HEK293 (cell line): ENCODE measurements at regions not wholly inside any gene's neighbourhood (a gene's known extent, or its start where the extent isn't known, plus 50 kb on each side); places are given as distances from the start of the nearest gene placed in this dataset.

Source experiments
- CTCF ChIA-PET: fragments of 350-600 bp; formaldehyde crosslinking; extraction: SDS; loops from one replicate; lab custom pipeline; 2021; ENCODE audit warnings: antibody characterized with exemption; lab: Yijun Ruan, JAX
- POLR2A ChIA-PET: fragments of 300-600 bp; formaldehyde crosslinking; extraction: SDS; loops from one replicate; lab custom pipeline; 2020; ENCODE audit warnings: antibody characterized with exemption, inconsistent platforms; lab: Yijun Ruan, JAX
- H3K27ac ChIP-seq: fragments of 200-500 bp; sonication (Bioruptor generic); 2 replicates; pipeline ENCODE4 v1.5.1; 2014; ENCODE audit warnings: low read depth, low read length, control low read depth, inconsistent platforms; ENCODE audit errors: extremely low read depth
- H3K36me3 ChIP-seq, 2 experiments: fragments of 200-500 bp in 1 of 2; sonication (Bioruptor generic) in 1 of 2; 1 replicate in 1 of 2; 2 replicates in 1 of 2; pipeline ENCODE4 v1.5.1; 2014 to 2017; ENCODE audit warnings: inconsistent platforms in 2 of 2, low read length in 2 of 2; ENCODE audit not compliant: control insufficient read depth in 2 of 2, insufficient read depth in 1 of 2
- H3K4me1 ChIP-seq: fragments of 200-500 bp; sonication (Bioruptor generic); 2 replicates; pipeline ENCODE4 v1.5.1; 2014; ENCODE audit warnings: mild to moderate bottlenecking, low read length, inconsistent platforms; ENCODE audit not compliant: control insufficient read depth, insufficient read depth
- H3K4me3 ChIP-seq: 2 replicates; pipeline ENCODE4 v1.5.1; 2011; ENCODE audit warnings: low read depth, mild to moderate bottlenecking, control low read depth, low read length, moderate library complexity
- H3K9me3 ChIP-seq: fragments of 200-500 bp; sonication (Bioruptor generic); 2 replicates; pipeline ENCODE4 v1.5.1; 2014; ENCODE audit warnings: low read depth, low read length, inconsistent platforms; ENCODE audit not compliant: control insufficient read depth, insufficient read depth
- KLF10 ChIP-seq: fragments of 450-650 bp; IDR thresholded peaks from 2 replicates; pipeline ENCODE4 v1.5.1; 2018; ENCODE audit warnings: missing biosample characterization, mild to moderate bottlenecking, missing genetic modification characterization
- KLF9 ChIP-seq: fragments of 450-650 bp; formaldehyde crosslinking; IDR thresholded peaks from 2 replicates; pipeline ENCODE4 v1.5.1; 2016; ENCODE audit warnings: missing biosample characterization, missing genetic modification characterization, low read depth
- ZBTB11 ChIP-seq: fragments of 450-650 bp; formaldehyde crosslinking; conservative IDR thresholded peaks from 2 replicates; pipeline ENCODE4 v1.5.1; 2016; ENCODE audit warnings: low read depth, missing biosample characterization, missing genetic modification characterization
- ZBTB21 ChIP-seq: fragments of 450-650 bp; formaldehyde crosslinking; IDR thresholded peaks from 2 replicates; pipeline ENCODE4 v1.5.1; 2017; ENCODE audit warnings: missing biosample characterization, missing genetic modification characterization
- ZBTB44 ChIP-seq: fragments of 450-650 bp; IDR thresholded peaks from 2 replicates; pipeline ENCODE4 v1.5.1; 2018; ENCODE audit warnings: missing biosample characterization, mild to moderate bottlenecking, missing genetic modification characterization
- ZFP37 ChIP-seq: fragments of 450-650 bp; formaldehyde crosslinking; IDR thresholded peaks from 2 replicates; pipeline ENCODE4 v1.5.1; 2016; ENCODE audit warnings: missing biosample characterization, missing genetic modification characterization
- ZIC2 ChIP-seq: fragments of 450-650 bp; formaldehyde crosslinking; IDR thresholded peaks from 2 replicates; pipeline ENCODE4 v1.5.1; 2016; ENCODE audit warnings: missing biosample characterization, missing genetic modification characterization
- ZNF184 ChIP-seq: fragments of 450-650 bp; IDR thresholded peaks from 2 replicates; pipeline ENCODE4 v1.5.1; 2018; ENCODE audit warnings: missing biosample characterization, mild to moderate bottlenecking, missing genetic modification characterization
- ZNF239 ChIP-seq: fragments of 450-650 bp; formaldehyde crosslinking; IDR thresholded peaks from 2 replicates; pipeline ENCODE4 v1.5.1; 2016; ENCODE audit warnings: missing biosample characterization, missing genetic modification characterization
- ZNF248 ChIP-seq: fragments of 450-650 bp; formaldehyde crosslinking; IDR thresholded peaks from 2 replicates; pipeline ENCODE4 v1.5.1; 2017; ENCODE audit warnings: missing biosample characterization, missing genetic modification characterization
- ZNF26 ChIP-seq: fragments of 450-650 bp; formaldehyde crosslinking; IDR thresholded peaks from 2 replicates; pipeline ENCODE4 v1.5.1; 2016; ENCODE audit warnings: missing biosample characterization, missing genetic modification characterization
- ZNF366 ChIP-seq: fragments of 450-650 bp; formaldehyde crosslinking; conservative IDR thresholded peaks from 2 replicates; pipeline ENCODE4 v1.5.1; 2016; ENCODE audit warnings: missing biosample characterization, missing genetic modification characterization
- ZNF48 ChIP-seq: fragments of 450-650 bp; formaldehyde crosslinking; IDR thresholded peaks from 2 replicates; pipeline ENCODE4 v1.5.1; 2016; ENCODE audit warnings: missing biosample characterization, missing genetic modification characterization
- ZNF518A ChIP-seq: fragments of 450-650 bp; formaldehyde crosslinking; conservative IDR thresholded peaks from 2 replicates; pipeline ENCODE4 v1.5.1; 2016; ENCODE audit warnings: low read depth, missing biosample characterization, missing genetic modification characterization
- ZNF76 ChIP-seq: fragments of 450-650 bp; formaldehyde crosslinking; IDR thresholded peaks from 2 replicates; pipeline ENCODE4; 2016; ENCODE audit warnings: low read depth, missing biosample characterization, missing genetic modification characterization, borderline replicate concordance
- ZNF837 ChIP-seq: fragments of 450-650 bp; formaldehyde crosslinking; IDR thresholded peaks from 2 replicates; pipeline ENCODE4 v1.5.1; 2016; ENCODE audit warnings: missing biosample characterization, missing genetic modification characterization
- ZSCAN18 ChIP-seq: fragments of 450-650 bp; formaldehyde crosslinking; IDR thresholded peaks from 2 replicates; pipeline ENCODE4 v1.5.1; 2016; ENCODE audit warnings: missing biosample characterization, missing genetic modification characterization
- ZSCAN23 ChIP-seq: fragments of 450-650 bp; formaldehyde crosslinking; IDR thresholded peaks from 2 replicates; pipeline ENCODE4 v1.5.1; 2016; ENCODE audit warnings: missing biosample characterization, missing genetic modification characterization

- no peaks in the 10 kb centered on the region for H3K4me1 ChIP-seq
- no peaks in the 10 kb centered on the region for H3K9me3 ChIP-seq
- ChIA-PET POLR2A (no interaction called here), CTCF (no interaction called here)
- no peak overlapping the region for H3K27ac ChIP-seq
- no peak overlapping the region for H3K4me3 ChIP-seq
- TF ChIP-seq ZBTB11 (tag by site-specific recombination) (no peak), ZBTB21 (no peak), ZSCAN18 (tag by site-specific recombination) (no peak), ZNF248 (tag by site-specific recombination) (no peak)
- no peaks in the 10 kb centered on the region for H3K36me3 ChIP-seq
These were observed 336.5 kb upstream of the LRP1B start for GRCh38 chr2:142467321-142467720.

- CTCF ChIA-PET, result no interaction called here
- H3K27ac ChIP-seq, result no peak overlapping the region
- TF ChIP-seq ZFP37 (tag by site-specific recombination), result no peak
- no peak for TF ChIP-seq KLF10
- no peak for TF ChIP-seq ZNF837
- TF ChIP-seq ZNF48 (tag by site-specific recombination), result no peak
- no peak for TF ChIP-seq ZNF366 (tag by site-specific recombination)
- TF ChIP-seq ZIC2 (tag by site-specific recombination), result no peak
- TF ChIP-seq ZNF184 (tag by site-specific recombination), result no peak
- TF ChIP-seq ZNF239 (tag by site-specific recombination), result no peak
- TF ChIP-seq ZBTB44 (tag by site-specific recombination), result no peak
- TF ChIP-seq KLF9 (tag by site-specific recombination), result no peak
- TF ChIP-seq ZNF518A (tag by site-specific recombination), result no peak
- TF ChIP-seq ZNF26 (tag by site-specific recombination), result no peak
- TF ChIP-seq ZNF76 (tag by site-specific recombination), result no peak
- no peak for TF ChIP-seq ZSCAN23
These were observed 332.2 kb upstream of the LRP1B start for GRCh38 chr2:142463047-142463446.

More at GRCh38 chr2:142463047-142463446, 332.2 kb upstream of the LRP1B start:
- no peaks in the 10 kb centered on the region for H3K9me3 ChIP-seq
- no peak overlapping the region for H3K4me3 ChIP-seq
- POLR2A ChIA-PET, result no interaction called here
- no peaks in the 10 kb centered on the region for H3K36me3 ChIP-seq
- H3K4me1 ChIP-seq, result no peaks in the 10 kb centered on the region
